SK-MEL-5 (cell line): ENCODE measurements at regions not wholly inside any gene's neighbourhood (a gene's known extent, or its start where the extent isn't known, plus 50 kb on each side); places are given as distances from the start of the nearest gene placed in this dataset.

Source experiments
- DNase-seq: peaks from one replicate; pipeline ENCODE4 v3.0.0-alpha.2; 2016; ENCODE audit warnings: low read depth, low spot score
- in situ Hi-C: cut with HindIII; loops from 2 replicates; pipeline ENCODE4 v1.10.0; 2016; ENCODE audit warnings: low sequenced_read_pairs, high pct_unique_total_duplicates, low pct_unique_long_range_greater_than_20kb

DNA sequence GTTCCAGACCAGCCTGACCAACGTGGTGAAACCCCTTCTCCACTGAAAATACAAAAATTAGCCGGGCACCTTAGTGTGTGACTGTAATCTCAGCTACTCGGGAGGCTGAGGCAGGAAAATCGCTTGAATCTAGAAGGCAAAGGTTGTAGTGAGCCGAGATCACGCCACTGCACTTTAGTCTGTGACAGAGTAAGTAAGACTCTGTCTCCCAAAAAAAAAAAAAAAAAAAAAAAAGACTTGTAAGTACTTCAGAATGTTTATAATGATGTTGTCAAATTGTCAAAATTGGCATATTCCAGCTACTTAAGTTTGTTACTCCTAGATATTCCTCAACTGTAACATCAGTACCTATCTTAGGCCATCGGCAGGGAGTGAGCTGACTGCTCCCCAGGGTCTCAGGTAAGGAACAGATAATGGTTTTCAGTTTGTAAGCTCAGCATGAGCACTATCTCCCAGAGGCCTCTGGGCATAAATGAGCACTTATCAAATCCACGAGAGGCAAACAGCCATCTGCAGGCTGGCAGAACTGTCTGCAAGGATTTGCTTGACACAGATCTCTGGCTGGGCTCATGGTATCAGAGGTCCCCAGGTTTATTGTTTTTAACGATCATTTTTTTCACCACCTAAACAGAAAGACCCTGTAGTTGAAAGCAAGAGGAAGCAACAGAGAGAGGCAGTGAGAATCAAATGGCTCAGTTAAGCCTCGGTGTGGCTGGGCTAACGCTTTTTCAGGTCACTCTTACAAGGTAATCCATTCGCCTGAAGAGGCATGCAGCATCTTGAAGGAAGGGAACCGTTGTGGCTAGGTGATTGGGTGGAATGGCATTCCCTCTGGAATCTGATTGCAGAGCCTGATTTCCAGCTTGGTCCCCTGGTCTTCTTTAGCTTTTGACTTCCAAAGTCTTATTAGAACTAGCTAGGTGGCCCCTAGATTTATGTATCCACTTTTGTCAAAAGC is 115.9 kb downstream of the LY86 start:
- no peak for DNase-seq
- in situ Hi-C loops, result no loop called here

DNA sequence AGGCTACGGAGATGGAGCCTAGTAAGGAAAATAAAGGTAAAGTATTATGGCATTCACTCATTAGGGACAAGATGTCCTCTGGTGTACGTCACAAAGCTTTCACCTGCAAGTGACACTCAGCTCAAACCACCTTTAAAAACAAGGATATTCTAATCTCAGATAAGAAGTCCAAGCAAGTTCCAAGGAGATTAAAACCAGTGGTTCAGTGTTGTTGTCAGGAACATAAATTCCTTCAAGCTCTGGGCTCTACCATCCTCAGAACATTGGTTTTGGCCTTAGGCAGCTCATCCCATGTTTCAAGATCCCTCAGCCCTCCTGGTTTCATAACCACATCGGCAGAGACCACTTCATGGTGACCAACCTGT is 116.5 kb downstream of the LY86 start:
- in situ Hi-C loops, result no loop called here
- DNase-seq, result no peak

DNA sequence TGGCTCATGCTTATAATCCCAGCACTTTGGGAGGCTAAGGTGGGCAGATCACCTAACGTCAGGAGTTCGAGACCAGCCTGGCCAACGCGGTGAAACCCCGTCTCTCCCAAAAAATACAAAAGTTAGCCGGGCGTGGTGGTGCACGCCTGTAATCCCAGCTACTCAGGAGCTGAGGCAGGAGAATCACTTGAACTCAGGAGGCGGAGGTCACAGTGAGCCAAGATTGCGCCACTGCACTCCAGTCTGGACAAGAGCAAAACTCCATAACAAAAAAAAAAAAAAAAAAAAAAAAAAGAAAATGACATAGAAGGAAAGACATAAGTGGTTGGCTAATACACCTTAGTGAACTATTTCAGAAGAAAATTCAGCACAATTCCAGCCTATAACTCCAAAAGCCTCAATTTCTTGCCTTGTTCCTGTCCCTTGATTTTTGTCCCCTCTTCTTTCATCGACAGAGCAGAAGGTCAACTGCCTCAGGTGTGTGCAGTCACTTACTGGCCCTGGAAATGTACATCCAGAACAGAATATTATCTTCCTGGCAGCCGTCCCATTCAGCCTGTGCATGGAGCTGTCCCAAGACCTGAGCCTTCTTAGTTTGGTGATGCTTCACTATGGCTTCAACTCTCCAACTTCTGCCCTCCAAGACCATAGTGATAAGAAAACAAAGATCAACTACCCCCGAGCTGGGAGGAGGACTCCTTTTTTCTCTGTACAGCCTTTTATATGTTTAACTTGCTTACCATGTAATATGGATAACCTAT is 117.6 kb downstream of the LY86 start:
- DNase-seq, result no peak
- in situ Hi-C loops, result no loop called here

DNA sequence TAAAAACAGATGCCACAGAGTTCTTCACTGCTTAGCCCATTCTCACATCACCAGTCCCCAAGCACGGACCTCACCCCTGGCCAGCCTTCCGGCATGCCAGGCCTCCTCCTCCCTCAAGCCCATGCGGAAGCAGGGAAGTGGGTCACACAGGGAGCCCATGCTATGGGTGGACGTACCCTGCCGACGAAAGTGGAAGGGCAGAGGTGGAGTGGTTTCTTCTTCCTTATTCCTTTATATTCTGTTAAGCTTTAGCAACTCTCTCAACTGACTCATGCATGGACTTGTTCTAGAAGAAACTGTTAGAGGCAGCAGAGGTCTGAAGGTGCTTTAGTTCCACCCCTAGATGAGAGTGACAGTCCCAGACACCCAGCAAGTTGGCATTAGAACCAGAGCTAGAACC is 118.6 kb downstream of the LY86 start:
- DNase-seq, result no peak
- in situ Hi-C loops, result no loop called here

DNA sequence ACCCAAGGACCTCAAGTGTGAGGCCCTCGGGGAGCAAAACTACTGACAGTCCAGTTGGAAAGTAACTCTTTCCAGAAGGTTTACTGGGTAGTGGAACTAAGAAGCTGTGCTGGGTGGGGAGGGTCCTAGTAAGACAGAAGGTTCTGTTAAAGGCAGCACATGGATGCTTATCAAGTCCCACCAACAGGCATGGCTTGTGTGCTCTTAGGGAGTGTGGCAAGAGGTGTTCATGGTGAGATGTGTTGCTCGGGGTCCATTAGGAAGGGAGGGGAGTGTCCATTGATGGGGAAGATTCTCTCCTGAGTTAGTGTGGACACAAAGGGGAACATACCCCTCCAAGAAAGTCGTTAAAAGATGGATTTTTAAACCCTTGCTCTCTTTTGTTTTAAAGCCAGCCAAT is 120.6 kb downstream of the LY86 start:
- in situ Hi-C loops, result no loop called here
- no peak for DNase-seq

DNA sequence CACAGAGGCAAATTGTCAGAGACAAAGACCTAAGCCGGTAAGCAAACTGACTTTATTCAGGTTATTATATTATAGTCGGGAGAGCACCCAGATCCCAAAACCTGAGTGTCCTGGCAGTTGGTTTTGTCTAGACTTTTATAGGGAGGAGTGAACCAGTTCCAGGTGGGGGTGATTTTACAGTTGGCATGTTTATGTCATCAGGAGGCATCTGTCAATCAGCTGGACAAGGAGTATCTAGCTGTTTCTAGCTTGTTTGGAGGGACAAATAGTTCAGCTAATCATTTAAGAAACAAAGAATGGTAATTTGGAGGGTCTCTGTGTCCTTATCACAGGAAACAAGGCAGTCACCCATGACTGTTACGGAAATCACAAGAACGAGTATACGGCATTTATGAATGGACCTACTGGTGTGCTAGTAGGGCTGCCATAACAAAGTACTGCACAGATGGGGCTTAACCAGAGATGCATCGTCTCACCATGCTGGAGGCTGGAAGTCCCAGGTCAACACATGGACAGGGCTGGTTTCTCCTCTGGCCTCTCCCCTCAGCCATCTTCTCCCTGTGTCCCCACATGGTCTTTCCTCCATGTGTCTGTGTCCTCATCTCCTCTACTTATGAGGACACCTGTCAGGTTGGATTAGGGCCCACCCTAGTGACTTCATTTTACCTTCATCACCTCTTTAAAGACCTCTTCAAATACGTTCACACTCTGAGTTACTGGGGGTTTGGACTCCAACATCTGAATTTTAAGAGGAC is 122.7 kb downstream of the LY86 start:
- in situ Hi-C loops, result no loop called here
- DNase-seq, result no peak

DNA sequence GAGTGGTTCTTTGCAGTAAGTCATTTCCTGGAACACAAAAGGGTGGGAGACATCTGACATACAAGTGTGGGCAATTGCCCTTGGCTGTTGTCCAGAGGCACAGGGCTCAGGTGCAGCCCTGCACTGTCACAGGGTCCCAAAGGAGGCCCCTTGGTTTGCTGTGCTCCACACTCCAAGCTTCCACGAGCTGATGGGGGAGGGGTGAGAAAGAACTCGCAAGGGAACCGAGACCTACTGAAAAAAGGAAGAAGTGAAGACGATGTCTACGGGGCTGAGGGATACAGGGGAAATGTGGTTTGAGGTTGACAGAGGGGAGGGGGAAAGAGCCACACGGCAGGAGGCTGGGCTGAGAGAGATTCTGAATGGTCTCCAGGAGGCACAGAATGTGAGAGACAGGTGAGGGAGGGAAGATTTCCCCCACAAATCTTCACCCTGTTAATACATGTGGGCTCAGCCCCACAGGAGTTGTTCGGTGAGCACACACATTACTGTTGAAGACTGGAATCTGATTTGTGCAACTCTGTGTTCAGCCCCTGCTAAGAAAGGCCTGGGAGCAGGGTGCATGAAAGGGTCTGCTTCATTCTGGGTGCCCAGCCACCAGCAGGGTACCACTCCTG is 123.4 kb downstream of the LY86 start:
- in situ Hi-C loops, result no loop called here
- no peak for DNase-seq

DNA sequence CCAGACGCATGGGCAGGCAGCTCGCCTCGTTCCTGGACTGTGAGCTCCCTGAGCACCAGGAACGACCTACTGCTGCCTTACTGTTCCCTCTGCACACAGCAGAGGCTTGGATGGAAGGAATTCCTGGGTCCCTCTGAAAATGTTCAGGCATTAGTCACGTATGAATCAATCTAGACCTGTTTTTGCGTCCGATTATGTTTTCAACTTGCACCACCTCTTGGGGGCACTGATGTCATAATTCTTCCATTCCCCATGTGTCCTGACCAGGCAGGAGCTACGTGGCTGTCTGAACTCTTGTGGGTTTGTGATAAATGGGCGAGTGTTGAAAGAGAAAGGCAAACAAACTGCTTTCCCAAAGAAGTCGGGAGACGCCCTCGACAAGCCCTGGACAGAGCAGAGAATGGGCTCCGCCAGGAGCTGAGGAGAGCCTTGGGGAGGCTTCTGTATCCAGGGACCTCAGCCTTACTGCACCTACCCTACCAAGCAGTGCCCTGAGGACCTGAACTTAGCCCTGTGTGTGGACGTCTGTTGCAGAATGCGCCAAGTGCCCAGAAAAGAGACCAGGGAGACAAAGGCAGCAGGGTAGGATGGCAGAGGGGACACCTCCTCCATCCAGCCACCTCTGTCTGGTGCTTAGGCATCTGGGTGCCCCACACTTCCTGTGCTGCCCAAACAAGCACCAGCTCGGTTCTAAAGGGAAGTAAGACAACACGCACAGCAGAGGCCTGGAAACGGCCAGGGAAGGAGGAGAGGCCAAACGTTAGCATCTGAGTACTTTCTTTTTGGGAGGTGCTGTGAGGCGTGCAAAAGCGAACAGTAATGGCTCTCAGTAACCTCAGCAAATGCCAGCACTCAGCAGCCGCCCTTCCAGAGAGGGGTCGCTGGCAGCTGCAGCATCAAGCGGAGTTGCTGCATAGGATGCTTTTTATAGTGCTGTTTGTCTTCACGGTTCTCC is 124.2 kb downstream of the LY86 start:
- in situ Hi-C loops, result no loop called here
- no peak for DNase-seq

DNA sequence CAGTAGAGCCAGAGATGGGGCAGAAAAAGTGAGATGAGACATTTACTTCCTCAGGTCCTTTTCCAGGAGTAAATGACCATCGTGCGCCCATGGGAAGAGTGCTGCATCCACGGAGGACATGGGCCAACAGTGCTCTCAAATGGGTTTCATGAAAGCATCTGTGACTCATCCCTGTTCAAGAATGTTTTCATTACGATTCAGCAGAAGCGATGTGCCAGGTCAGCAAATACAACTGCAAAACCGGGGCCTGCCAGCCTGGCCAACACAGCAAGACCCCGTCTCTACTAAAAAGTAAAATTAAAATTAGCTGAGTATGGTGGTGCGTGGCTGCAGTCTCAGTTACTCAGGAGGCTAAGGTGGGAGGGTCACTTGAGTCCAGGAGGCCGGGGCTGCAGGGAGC is 125.1 kb downstream of the LY86 start:
- no peak for DNase-seq
- in situ Hi-C loops, result no loop called here

DNA sequence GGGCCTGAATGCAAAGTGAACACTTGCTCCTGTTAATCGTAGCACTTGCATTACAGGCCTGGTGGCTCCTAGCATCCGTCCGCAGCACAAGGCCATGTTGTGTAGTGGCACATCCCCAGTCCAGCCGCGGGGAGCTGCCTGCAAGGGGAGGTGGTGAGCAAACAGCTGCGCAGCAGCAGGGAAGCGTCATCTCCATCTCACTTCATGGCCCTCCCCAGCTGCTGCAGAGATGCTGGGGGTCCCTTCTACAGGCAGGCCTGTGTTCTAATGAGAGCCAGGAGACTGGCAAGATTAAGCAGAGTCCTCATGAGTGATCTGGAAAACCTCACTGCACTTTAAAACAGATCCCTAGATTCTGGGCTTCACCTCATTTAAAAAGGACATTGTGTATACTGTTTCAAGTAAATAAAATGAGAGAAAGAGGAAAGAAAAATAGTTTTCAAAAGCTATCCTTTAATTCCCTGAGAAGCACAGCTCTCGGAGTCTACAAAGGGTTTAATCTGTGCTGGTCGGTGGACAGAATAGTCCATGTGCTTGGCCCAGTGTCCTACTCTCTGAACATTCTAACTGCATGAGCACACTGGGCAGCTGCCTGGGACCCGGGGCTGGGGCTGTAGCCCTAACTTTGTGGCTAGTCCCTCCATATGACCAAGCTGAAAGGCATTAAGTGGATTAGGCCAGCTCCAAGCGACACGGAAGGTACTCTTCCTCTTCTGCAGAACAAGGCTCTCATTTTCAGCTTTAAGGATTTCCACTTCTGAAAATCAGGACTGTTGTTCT is 125.8 kb downstream of the LY86 start:
- no peak for DNase-seq
- in situ Hi-C loops, result no loop called here

DNA sequence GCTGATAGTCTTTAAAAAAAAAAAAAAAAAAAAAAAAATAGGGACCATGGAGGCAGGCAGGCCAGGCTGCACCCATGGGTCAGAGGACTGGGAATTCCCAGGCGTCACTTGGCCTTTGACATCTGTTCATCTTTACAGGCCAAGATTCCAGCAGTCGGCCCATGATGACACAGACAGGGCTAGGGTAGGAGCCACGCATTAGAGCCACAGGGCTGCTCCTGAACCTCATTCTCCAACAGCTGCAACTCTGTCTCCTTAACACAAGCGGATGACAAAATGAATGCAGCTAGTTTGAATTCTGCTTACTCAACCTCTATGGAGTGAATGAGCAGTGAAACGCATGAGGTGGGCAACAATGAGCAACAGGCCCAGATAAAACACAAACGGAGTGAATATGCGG is 126.4 kb downstream of the LY86 start:
- in situ Hi-C loops, result no loop called here
- DNase-seq, result no peak

DNA sequence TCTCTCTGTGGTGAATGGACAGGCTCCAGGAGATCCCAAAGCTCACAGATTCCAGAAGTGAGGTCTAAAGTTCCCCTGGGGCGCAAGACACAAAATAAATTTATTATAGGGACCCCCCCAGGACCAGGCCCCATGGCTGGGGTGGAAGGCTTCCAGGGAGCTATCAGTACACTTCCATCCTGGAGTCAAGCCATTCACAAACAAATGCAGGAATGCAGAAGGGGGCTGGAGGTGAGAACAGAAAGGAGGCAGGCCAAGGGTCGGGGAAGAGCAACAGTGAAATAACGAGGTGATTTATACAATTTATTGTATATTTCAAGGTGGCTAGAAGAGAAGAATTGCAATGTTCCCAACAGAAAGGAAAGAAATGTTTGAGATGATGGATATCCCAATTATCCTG is 126.9 kb downstream of the LY86 start:
- in situ Hi-C loops, result no loop called here
- DNase-seq, result no peak

DNA sequence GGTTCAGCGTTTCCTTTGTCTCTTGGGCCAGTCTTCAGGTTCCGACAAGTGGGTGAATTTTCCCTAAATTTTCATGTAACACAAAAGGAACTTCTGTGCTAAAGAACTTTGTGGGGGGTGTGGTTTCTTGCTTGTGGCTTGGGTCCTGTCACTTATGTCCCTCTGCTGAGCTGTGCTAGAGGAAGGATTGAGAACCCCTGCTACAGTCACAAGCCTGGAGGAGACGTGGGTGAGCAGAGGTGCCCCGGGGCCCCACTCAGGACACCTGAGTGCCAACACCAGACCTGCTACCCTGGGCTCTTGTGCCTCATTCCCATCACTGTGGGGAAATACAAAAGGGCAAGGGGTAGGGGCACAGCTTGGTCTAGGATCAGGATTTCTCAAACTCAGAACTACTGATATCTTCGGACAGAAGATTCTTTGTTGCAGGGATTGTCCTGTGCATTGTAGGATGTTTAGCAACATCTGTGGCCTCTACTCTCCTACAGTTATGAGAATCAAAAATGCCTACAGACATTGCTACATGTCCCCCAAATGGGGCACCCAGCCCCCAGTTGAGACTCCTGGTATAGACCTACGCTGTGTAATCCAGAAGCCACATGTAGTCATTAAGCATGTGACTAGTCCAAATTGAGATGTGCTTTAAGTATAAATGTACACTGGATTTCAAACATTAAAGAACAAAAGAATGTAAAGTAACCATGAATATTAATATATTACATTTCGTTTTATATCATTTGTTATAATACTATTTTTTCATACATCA is 128.7 kb downstream of the LY86 start:
- in situ Hi-C loops, result no loop called here
- DNase-seq, result no peak

DNA sequence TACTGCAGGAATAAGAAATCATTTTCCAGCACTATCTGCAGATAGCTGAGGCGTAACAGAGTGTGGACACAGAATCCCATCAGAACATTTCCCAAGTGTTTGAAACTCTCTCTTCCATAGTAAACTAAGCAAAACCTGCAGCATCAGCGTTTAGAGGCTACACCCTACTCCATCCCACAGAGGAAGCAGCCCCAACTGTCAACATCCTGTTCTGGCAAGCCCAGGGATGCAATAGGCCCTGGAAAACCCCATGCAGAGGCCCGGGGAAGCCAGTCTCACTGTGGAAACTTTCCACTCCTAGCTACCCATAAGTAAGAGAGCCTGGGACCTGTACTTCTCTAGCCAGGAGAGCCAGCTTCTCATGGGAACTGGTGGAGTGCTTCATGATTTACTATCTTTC is 129.4 kb downstream of the LY86 start:
- in situ Hi-C loops, result no loop called here
- DNase-seq, result no peak

DNA sequence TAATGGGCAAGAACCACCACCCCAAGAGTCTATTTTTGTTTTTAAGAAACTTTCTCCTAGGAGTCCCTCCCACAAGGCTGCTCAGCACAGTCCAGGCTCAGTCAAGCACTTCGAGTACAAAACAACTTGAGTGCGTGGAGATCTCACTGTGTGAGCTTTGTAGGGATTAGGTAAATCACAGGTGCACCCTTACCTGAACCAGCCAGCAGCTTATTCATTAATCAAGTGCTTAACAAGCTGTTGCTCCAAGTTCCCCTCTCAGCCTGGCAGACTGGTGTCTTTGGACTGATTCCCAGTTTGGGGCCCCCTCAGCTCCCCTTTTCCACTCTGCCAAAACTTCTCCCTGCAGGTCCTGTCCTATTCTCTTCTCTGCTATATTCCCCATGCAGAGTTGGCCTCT is 133.1 kb downstream of the LY86 start:
- in situ Hi-C loops, result no loop called here
- no peak for DNase-seq

DNA sequence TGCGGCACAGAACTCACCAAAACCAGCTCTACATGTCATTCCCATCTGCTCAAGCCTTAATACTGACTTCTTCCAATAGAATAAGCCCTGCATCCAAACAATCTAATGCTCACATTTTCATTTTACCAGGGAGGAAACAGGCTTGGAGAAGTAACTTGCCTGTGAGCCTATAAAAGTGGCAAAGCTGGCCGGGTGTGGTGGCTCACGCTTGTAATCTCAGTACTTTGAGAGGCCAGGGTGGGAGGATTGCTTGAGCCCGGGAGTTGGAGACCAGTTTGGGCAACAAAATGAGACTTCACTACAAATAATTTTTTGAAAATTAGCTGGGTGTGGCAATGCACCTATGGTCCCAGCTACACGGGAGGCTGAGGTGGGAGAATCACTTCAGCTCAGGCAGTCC is 133.7 kb downstream of the LY86 start:
- DNase-seq, result no peak
- in situ Hi-C loops, result no loop called here
